ENCODE measurements at regions not wholly inside any gene's neighbourhood (a gene's known extent, or its start where the extent isn't known, plus 50 kb on each side); places are given as distances from the start of the nearest gene placed in this dataset.

DNA sequence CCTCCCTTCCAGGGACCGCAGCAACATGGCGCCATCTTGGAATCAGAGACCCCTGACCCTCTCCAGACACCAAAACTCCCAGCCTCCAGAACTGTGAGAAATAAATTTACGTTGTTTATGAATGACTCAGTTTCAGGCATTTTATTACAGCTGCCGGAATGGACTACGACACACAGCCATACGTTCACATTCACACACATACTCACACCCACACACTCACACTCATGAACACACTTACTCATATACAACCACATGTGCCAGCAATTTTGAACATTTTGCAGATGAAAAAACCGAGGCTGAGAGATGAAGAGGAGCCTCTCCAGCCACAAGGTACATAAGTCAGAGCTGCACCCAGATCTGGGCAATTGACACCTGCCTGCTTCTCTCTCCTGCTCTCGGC lies 151.0 kb upstream of the RAB4A start:
- no peaks in the 10 kb centered on the region for H3K36me3 ChIP-seq (ENCODE audit: insufficient read depth)
- no peak overlapping the region for H3K4me3 ChIP-seq (ENCODE audit: low read depth, low read length)
- no peak overlapping the region for H3K27ac ChIP-seq (ENCODE audit: low read depth)
- WGBS = 84% methylated on average over 8 of the region's 8 CpGs
- DNase-seq (ENCODE audit: extremely low spot score) = no peak
- H3K4me1 ChIP-seq (ENCODE audit: insufficient read depth) = no peaks in the 10 kb centered on the region

DNA sequence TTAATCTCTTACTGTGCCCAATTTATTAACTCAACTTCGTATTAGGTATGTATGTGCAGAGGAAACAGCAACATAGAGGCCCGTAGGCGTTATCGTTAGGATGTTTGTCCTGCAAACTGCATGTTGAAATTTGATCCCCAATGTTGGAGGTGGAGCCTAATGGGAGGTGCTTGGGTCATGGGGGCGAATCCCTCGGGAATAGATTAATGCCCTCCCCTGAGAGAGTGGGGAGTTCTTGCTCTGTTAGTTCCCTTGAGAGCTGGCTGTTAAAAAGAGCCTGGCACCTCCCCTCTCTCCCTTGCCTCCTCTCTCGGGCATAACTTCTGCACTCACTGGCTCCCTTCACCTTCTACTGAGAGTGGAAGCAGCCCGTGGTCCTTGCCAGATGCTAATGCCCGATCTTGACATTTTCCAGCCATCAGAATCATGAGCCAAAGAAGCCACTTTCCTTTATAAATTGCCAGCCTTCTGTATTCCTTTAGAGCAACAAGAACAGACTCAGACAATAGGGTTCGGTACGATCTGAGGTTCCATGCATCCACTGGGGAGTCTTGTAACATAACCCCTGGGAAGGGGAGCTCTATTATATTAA lies 149.0 kb upstream of the RAB4A start:
- H3K4me1 ChIP-seq (ENCODE audit: insufficient read depth) = no peaks in the 10 kb centered on the region
- no peak for DNase-seq (ENCODE audit: extremely low spot score)
- WGBS = 75% methylated on average over 11 of the region's 11 CpGs
- no peak overlapping the region for H3K4me3 ChIP-seq (ENCODE audit: low read depth, low read length)
- H3K27ac ChIP-seq (ENCODE audit: low read depth) = no peak overlapping the region
- no peaks in the 10 kb centered on the region for H3K36me3 ChIP-seq (ENCODE audit: insufficient read depth)

DNA sequence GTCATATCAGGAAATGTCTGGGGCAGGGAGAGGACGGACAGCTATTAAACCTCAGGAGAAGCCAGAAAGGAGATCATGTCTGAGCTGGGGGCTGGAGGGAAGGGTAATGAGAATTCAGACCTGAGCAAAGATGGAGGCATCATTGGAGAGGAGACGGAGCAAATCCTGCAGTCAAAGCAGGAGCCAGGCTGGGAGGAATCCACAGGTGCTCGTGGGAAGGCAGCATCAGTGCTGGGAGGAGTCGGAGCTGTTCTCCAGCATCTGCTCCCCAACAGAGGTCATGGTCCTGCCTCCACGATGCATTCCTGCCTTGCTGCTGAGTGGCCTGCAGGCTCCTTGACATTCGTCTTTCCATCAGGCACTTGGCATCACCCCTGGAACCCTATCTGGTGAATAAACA lies 148.3 kb upstream of the RAB4A start:
- Histone ChIP-seq H3K27ac (ENCODE audit: low read depth) (no peak overlapping the region), H3K4me1 (ENCODE audit: insufficient read depth) (no peaks in the 10 kb centered on the region), H3K4me3 (ENCODE audit: low read depth, low read length) (no peak overlapping the region), H3K36me3 (ENCODE audit: insufficient read depth) (no peaks in the 10 kb centered on the region)
- 92% methylated on average over 6 of the region's 6 CpGs for WGBS
- no peak for DNase-seq (ENCODE audit: extremely low spot score)

DNA sequence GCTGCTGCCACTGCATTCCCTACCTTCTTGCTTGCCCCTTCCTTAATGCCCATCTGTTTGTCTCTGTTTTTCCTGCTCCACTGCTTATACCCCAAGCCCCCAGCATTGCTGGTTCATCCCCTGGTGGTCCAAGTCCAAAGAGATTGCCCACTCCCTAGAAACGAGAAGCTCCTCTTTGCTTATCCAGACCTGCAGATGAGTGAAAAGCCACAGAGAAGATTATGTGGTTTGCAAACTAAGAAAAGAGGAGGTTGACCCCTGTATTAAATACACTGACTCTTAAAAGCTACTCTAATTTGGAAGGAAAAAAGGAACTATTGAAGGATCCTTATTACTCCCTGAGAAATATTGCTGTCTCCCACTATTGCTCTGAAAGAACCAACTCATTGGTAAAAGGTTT lies 146.8 kb upstream of the RAB4A start:
- Histone ChIP-seq H3K36me3 (ENCODE audit: insufficient read depth) (no peaks in the 10 kb centered on the region), H3K4me3 (ENCODE audit: low read depth, low read length) (no peak overlapping the region), H3K4me1 (ENCODE audit: insufficient read depth) (no peaks in the 10 kb centered on the region), H3K27ac (ENCODE audit: low read depth) (no peak overlapping the region)
- DNase-seq (ENCODE audit: extremely low spot score) = no peak
- 78% methylated on average over 1 of the region's 1 CpG for WGBS

DNA sequence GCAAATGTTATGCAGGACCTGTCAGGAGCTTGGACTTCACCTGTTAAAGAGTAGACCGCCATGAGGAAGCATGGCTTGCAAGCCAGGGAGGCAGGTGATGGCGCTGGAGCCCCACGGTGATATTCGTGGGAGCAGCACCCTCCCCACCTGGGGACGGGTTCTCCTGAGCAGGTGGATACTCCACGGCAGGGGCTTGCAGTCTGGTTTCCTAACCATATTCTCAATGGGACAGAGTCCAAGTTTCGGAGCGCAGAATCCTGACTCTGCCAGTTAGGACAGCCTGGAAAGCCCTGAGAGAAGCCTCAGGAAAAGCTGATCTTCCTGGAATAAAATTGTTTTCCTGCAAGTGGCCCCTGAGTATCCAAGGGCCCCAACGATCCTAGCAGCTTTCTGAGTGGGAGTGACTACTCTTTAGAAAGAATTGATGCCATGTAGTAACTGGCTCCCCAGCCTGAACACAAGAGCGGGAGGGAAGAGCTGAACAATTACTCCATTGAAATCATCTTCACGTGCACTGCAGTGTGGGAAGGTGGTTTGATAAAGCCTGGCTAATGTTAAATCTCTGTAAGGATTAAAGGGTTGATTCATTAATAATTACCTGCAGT lies 146.3 kb upstream of the RAB4A start:
- no peak overlapping the region for H3K4me3 ChIP-seq (ENCODE audit: low read depth, low read length)
- no peak for DNase-seq (ENCODE audit: extremely low spot score)

DNA sequence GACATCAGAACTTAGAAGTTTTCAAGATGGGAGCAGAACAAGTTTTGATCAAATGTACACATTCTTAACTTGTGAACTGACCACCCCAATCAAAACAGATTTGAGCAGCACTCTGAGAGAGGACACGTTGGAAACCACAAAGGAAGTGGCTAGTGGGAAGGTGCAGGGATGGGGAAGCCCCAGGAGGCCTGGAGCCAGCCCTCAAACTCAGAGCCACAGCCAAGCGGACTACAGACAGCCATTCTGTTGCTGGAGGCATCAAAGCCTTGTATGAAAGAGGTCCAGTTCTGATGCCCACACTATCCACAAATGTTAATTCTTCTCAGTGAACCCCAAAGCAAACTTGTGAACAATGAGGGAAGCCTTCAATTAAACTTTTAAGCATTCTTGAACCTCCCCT lies 143.6 kb upstream of the RAB4A start:
- no peak overlapping the region for H3K27ac ChIP-seq (ENCODE audit: low read depth)
- WGBS = 72% methylated on average over 2 of the region's 2 CpGs
- no peaks in the 10 kb centered on the region for H3K36me3 ChIP-seq (ENCODE audit: insufficient read depth)
- H3K4me1 ChIP-seq (ENCODE audit: insufficient read depth) = no peaks in the 10 kb centered on the region
- no peak for DNase-seq (ENCODE audit: extremely low spot score)
- no peak overlapping the region for H3K4me3 ChIP-seq (ENCODE audit: low read depth, low read length)

More for the DNA sequence above, 146.3 kb upstream of the RAB4A start:
- Histone ChIP-seq H3K36me3 (ENCODE audit: insufficient read depth) (no peaks in the 10 kb centered on the region), H3K27ac (ENCODE audit: low read depth) (no peak overlapping the region), H3K4me1 (ENCODE audit: insufficient read depth) (no peaks in the 10 kb centered on the region)
- WGBS = 78% methylated on average over 11 of the region's 11 CpGs

DNA sequence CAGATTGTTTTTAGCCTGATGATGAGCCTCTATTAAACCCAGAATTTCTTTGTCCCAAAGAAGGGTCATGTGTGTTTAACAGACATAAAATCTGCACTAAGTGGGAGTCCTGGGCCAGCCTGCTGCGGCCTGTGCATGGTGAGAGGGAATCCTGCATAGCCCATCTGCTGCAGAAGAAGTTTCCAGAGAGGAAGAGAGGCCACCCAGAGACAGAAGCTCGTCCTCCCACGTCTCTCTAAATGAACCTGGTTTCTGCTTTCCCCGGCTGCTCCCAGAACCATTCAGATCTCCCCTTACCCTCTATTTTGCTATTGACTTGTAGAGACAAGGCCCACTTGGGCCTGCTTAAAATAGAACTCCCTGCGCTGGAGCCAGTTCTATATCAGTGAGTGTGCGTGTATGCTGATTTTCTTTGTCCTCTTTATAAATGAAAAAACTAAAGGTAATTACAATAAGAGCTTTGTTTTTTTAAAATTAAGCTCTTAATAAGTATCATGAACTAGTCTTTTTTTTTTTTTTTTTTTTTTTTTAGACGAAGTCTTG lies 142.8 kb upstream of the RAB4A start:
- Histone ChIP-seq H3K4me1 (ENCODE audit: insufficient read depth) (no peaks in the 10 kb centered on the region), H3K4me3 (ENCODE audit: low read depth, low read length) (no peak overlapping the region), H3K36me3 (ENCODE audit: insufficient read depth) (no peaks in the 10 kb centered on the region), H3K27ac (ENCODE audit: low read depth) (no peak overlapping the region)
- no peak for DNase-seq (ENCODE audit: extremely low spot score)
- 81% methylated on average over 7 of the region's 7 CpGs for WGBS

DNA sequence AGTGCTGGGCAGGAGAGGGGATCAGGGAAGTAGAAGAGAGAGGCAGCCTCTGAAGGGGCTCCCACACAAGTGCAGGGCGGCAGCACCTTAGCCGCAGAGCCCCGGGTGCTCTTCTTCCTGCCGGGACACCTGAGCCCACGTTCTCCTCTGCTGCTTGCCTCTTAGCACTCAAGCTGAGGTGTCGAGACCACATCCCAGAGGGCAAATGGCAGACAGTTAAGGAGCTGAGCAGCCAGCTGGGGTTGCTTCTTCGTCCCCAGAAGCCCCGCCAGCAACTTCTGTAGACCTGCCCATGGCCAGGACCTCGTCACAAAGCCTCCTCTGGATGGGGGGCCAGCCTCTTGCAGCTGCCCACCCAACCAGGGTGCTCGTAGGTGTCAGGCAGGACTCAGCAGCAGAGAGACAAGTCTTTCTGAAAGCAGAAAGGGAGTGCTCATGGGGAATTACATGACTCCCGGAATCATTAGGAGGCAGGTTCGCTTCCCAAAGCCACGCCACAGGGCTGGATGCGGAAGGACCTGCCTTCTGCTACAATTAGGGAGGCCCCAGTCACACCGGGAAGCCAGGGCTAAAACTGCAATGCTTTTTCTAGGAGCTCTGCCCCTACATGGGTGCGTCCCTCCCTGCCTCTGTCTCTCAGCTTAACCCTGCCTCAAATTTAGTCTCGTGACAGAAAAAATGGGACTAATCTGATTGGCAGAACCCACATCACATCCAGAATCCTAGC lies 141.4 kb upstream of the RAB4A start:
- Histone ChIP-seq H3K4me1 (ENCODE audit: insufficient read depth) (no peaks in the 10 kb centered on the region), H3K36me3 (ENCODE audit: insufficient read depth) (no peaks in the 10 kb centered on the region), H3K4me3 (ENCODE audit: low read depth, low read length) (no peak overlapping the region), H3K27ac (ENCODE audit: low read depth) (no peak overlapping the region)
- no peak for DNase-seq (ENCODE audit: extremely low spot score)
- 85% methylated on average over 17 of the region's 17 CpGs for WGBS

DNA sequence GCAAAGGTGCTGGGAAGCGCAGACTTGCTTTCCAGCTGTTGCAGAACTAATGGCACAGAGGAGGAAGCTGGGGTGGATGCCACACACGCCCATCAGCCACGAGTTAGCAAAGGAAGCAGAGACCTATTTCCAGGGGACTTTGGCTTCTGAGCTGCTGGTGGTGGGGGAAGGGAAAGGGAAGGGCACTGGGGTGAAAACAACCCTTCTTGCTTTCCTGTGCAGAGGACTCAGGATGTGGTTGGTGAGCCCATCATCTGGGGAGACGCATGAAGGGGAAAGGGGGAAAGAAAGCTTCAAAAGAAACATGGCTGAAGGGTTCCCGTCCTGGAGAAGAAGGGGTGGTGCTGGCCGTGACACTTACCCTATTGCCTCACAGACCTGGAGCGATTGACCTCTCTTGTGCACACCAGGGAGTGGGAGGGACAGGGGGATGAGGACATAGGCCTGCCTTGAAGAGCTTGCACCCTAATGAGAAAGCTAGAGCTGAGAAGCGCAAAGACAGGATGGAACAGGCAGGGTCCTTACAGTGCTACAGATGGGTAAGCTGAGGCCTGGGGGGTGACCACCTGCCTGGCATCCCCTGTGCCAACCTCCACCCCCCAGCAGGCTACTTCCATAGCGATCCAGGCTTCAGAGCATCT lies 140.8 kb upstream of the RAB4A start:
- no peak overlapping the region for H3K4me3 ChIP-seq (ENCODE audit: low read depth, low read length)
- no peaks in the 10 kb centered on the region for H3K4me1 ChIP-seq (ENCODE audit: insufficient read depth)
- no peaks in the 10 kb centered on the region for H3K36me3 ChIP-seq (ENCODE audit: insufficient read depth)
- 75% methylated on average over 9 of the region's 9 CpGs for WGBS
- no peak overlapping the region for H3K27ac ChIP-seq (ENCODE audit: low read depth)
- DNase-seq (ENCODE audit: extremely low spot score) = no peak

DNA sequence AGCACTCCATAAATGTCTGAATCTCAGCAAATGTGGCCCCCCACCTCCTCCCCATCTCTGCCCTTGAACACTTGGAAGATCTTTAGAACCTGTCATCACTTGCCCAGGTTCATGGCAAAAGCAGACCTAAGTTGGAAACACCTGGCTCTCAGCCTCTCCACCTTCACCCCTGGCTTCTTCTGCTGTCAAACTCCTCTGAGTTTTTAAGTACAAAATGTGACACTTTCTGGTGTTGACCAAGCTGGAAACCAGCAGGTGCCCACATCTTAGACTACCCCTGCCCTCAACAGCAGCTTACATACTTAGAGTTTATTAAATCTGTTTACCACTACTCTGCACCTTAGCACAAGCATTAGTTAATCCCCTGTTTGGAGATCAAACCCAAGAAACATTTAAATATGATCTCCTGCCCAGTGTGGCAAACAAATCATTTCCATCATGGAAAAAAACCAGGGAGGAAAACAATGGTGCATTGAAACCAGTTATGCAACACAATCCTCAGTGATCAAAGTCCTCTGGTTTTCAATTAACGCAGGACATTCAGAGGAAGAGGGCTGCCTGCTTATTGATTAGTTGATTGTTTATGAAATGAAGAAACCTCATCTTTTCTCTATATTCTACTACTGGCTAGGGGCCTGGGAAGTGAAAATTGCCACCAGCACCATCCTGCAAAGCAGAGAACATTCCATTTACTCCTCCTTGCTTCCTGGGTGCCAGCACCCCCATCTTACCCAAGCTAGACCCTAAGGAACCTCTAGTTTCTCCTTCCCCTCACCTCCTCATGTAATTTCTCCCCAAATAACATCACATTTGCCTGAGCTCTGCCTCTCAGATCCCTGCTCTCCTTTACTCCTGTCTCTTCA lies 139.4 kb upstream of the RAB4A start:
- Histone ChIP-seq H3K36me3 (ENCODE audit: insufficient read depth) (no peaks in the 10 kb centered on the region), H3K4me1 (ENCODE audit: insufficient read depth) (no peaks in the 10 kb centered on the region), H3K27ac (ENCODE audit: low read depth) (no peak overlapping the region), H3K4me3 (ENCODE audit: low read depth, low read length) (no peak overlapping the region)
- 90% methylated on average over 1 of the region's 1 CpG for WGBS
- DNase-seq (ENCODE audit: extremely low spot score) = no peak

DNA sequence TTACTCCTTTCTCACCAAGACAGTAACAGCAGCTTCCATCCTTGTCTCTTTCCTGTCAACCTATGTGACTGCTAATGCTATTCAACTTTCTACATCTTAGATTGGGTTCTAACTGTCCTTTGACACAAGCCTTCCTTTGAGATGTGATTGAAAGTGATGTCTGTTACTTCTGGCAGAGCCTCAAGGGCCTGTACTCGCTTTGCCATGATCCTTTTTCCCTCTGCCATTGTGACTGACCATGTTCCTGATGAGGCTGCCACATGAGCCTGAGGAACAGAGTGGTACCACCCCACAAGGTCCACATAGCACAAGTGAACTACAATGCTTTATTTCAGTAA lies 138.8 kb upstream of the RAB4A start:
- no peak overlapping the region for H3K4me3 ChIP-seq (ENCODE audit: low read depth, low read length)
- 98% methylated on average over 1 of the region's 1 CpG for WGBS
- H3K27ac ChIP-seq (ENCODE audit: low read depth) = no peak overlapping the region
- H3K4me1 ChIP-seq (ENCODE audit: insufficient read depth) = no peaks in the 10 kb centered on the region
- no peaks in the 10 kb centered on the region for H3K36me3 ChIP-seq (ENCODE audit: insufficient read depth)
- DNase-seq (ENCODE audit: extremely low spot score) = no peak

DNA sequence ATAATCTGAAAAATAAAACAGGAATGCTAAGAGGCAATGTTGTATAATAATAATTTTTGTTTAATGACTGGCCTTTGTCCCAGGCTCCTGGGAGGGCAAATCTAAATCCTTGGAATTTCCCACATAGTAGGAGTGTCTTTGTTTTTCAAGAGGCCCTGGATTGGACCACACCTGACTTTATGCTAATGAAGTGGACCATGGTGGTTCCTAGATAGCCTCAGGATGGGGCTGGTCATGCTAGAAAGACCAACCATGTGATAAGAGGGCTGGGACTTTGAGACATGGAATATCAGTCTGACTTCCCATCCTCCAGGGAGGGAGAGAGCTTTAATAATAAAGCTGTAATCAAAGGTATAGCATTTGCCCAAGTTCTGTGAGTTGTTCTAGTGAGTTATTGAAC lies 138.2 kb upstream of the RAB4A start:
- no peaks in the 10 kb centered on the region for H3K4me1 ChIP-seq (ENCODE audit: insufficient read depth)
- H3K36me3 ChIP-seq (ENCODE audit: insufficient read depth) = no peaks in the 10 kb centered on the region
- H3K27ac ChIP-seq (ENCODE audit: low read depth) = no peak overlapping the region
- DNase-seq (ENCODE audit: extremely low spot score) = no peak
- no peak overlapping the region for H3K4me3 ChIP-seq (ENCODE audit: low read depth, low read length)

DNA sequence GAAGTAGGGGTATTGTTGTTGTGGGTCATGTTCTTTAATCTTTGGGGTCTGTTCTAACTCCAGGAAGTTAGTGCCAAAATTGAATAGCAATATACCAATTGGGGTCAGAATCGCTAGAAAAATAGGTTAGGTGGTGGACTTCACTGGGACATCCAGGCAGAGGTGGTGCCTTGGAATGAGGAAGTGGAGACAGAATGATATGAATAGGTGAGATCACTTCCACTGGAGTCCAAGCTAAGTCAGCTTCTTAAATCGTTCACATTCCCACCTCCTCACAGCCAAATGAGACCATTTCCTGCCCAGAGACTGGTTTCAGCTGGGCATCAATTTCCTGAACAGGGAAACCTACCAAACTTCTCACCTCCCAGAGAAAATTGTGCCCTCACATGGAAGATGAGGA lies 137.8 kb upstream of the RAB4A start:
- Histone ChIP-seq H3K27ac (ENCODE audit: low read depth) (no peak overlapping the region), H3K36me3 (ENCODE audit: insufficient read depth) (no peaks in the 10 kb centered on the region), H3K4me3 (ENCODE audit: low read depth, low read length) (no peak overlapping the region), H3K4me1 (ENCODE audit: insufficient read depth) (no peaks in the 10 kb centered on the region)
- DNase-seq (ENCODE audit: extremely low spot score) = no peak
- 69% methylated on average over 2 of the region's 2 CpGs for WGBS
